GM15510 (cell line): ENCODE measurements at regions not wholly inside any gene's neighbourhood (a gene's known extent, or its start where the extent isn't known, plus 50 kb on each side); places are given as distances from the start of the nearest gene placed in this dataset.
A peak's percentile ranks its signal among the peaks of the same experiment; 100 is the strongest.

Source experiments
- POLR2A ChIP-seq: IDR thresholded peaks from 3 replicates; pipeline ENCODE4 v1.6.1; 2011; ENCODE audit warnings: borderline replicate concordance; ENCODE audit not compliant: insufficient read length; ENCODE audit errors: extremely low read depth

DNA sequence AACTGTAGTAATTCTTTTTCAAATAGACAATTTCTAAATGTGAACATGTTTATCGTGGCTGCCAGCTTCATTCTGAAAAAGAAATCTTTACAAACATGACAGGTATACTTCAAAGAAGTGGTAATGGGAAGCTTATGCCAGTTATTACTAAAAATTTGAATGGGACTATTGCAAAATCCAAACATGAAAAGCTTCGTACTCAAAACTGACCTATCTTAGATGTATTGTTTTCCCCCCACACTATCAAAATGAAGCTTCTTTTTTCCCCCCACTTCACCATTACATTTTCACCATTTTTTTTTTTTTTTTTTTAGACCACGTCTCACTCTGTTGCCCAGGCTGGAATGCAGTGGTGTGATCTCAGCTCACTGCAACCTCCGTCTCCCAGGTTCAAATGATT, 50.4 kb upstream of the SERTAD2 start:
- no peak for TF ChIP-seq POLR2A

DNA sequence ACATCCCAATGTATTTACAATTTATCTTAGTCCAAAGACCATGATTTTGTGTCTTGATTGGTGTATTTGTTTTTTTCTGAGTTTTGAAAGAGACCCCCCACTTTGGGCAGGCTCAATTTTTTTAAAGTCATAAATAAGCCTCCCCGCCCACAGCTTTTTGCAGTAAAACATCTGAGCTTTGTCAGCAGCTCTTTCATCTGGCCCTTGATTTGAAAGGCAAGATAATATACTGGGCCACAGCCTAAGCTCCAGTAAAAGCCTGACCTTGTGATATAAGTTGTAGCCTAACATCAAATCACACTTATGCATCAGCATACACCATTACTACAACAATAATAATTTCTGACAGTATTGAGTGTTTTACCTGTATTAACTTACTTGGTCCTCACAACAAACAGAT, 51.3 kb upstream of the SERTAD2 start:
- TF ChIP-seq POLR2A, result no peak

DNA sequence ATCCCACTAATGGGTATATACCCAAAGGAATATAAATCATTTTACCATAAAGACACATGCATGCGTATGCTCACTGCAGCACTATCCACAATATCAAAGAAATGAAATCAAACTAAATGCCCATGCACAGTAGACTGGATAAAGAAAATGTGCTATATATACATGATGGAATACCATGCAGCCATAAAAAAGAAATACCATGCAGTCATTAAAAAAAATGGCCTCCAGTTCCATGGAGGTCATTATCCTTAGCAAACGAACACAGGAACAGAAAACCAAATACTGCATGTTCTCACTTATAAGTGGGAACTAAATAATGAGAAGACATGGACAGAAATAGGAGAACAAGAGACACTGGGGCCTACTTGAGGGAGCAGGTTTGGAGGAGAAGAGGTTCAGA, 53.6 kb upstream of the SERTAD2 start:
- TF ChIP-seq POLR2A, result no peak

DNA sequence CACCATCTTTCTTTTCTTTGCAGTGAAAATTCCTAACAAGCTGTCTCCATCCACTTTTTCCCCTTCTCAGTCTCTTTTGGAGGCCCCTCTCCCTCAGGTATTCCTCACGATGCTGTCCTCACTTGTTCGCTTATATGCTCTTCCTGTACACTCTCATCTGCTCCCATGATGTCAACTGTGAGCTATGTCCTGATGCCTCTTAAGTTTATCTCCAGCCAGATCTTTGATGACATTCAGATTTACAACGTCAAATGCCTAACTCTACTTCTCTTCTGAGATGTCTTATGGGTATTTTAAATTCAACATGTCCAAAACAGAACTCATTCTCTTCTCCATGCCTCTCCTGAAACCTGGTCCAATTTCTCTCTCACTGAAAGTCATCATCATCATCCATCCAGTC, 55.1 kb upstream of the SERTAD2 start:
- no peak for TF ChIP-seq POLR2A

DNA sequence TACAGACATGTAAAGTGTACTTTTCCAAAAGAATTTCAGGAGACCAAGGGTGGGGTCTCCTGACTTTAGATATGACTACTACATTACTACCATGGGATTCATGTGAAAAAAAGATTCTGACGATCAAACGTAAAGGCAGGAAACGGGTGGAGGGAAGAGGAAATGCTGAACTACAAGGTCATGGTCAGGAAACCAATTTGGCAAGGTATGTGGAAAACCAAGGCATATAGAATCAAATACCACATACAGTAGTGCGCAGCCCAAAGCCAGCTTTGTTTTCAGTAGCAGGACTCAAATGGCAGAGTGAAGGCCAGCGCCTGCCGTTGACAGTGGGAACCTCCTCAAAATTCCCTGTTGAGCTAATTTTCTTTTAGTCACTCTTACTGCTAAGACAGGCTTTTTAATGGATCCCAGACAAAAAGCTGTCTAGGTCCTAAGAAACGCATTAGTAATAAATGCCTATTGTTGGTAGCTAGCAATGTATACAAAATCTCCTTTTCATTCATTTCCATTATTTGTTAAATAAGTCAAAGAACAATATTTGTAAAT, 57.6 kb upstream of the SERTAD2 start:
- TF ChIP-seq POLR2A, result no peak

DNA sequence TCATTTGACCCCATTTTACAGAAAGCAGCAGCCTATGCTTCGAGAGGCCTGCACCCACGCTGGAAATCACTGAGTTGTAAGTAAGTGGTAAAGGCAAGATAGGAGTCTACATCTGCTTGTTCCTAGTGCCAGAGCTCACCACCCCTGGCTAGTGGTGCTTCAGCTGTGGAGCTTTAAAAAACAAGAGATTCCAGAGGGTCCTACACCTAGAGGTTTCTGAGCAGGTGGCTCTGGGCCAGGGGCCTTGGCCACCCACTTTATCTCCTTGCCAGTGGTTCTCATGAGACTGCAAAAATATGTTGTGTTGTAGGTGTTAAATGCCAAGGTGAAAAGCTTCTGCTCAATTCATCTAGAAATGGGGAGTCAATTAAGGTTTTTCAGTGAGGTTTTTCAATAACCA, 60.0 kb upstream of the SERTAD2 start:
- no peak for TF ChIP-seq POLR2A

DNA sequence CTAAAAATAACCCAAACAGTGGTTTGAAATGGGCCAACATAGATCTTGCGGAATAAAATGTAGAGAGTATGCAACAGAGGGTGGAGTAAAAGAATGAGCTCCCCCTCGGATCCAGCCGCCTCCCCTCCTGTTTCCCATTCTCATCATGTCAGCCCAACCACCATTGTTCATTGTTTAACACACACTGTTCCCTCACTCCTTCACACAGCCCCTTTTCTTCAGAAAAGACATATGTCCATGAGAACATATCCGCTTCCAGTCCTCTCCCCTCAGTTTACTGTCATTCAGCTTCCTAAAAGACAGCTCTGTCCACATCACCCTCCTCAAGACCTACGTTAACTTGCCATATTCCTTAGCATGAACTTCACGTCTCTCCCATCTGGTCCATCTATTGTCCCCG, 62.9 kb upstream of the SERTAD2 start:
- TF ChIP-seq POLR2A, result no peak

DNA sequence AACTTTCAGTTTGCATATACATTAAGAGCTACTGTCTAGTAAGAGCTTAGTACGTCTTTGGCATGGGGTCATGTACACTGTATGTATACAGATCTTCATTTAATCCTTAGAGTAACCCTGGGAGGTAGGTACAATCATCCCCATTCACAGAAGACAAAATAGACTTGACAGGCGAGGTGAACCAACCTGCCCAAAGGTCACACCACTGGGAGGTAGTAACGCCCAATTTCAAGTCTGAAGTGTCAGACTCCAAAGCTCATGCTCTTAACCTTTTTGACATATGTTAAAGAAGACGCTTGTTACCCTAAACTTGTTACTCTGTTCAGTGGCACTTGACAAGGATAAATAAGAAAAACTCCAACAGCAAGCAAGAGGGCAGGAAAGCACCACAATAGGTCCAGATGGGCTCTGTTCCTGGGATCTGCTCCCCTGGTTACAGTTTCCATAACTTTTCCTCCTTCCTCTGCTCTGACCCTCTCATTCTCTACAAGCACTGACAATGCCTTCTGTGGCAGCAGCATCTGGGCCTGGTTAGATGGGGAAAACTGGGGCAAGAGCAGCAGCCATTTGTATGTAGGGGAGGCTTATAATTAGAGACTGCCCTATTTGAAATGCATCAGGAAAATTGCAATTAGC, 64.7 kb upstream of the SERTAD2 start:
- TF ChIP-seq POLR2A, result no peak

DNA sequence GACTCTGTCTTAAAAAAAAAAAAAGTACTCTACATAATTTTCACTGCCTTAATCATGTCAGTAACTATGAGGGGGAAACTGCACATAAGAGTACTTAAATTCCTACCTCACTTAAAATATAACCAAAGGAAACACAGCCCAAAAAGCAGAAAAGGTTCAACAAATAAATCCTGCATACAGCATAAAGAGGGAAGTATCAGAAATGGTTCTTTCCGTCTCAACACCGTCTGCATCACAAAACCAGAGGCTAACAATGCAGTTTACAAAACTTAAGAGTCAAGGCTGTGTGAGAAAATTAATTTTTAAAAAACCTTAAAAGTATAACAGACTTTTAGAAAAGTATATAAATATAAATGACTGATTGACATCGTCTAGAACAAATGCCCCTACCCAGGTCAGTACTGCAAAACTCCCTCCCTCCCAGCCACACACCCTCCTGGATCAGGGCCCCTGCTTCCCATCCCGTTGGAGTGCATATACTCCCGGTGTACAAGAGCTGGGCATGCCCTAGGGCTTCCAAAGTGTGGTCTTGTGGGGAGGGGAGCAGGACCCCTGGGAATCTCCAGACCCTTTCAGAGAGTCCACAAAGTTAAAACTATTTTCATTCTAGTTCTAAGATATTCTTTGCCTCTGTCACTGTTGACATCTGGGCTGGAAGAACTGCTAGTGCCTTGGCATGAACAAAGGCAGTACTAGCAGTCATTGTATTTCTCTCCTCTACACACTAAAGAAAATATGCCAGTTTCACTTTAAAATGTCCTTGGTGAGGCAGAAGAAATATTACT, 67.0 kb upstream of the SERTAD2 start:
- TF ChIP-seq POLR2A, result no peak

DNA sequence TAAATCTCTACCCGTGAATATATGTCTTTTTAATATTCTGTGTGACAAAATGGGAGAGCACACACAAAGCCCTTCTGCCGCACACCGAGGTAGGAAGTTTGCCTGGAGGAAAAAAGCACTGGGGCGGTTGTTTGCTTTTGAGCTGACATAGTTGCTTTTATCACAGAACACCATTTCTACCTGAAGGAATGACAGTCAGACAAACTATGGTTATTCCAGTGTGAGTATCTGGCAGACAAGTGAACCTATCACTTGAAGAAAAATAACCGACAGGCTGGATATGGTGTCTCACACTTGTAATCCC, 67.6 kb upstream of the SERTAD2 start:
- TF ChIP-seq POLR2A, result no peak

DNA sequence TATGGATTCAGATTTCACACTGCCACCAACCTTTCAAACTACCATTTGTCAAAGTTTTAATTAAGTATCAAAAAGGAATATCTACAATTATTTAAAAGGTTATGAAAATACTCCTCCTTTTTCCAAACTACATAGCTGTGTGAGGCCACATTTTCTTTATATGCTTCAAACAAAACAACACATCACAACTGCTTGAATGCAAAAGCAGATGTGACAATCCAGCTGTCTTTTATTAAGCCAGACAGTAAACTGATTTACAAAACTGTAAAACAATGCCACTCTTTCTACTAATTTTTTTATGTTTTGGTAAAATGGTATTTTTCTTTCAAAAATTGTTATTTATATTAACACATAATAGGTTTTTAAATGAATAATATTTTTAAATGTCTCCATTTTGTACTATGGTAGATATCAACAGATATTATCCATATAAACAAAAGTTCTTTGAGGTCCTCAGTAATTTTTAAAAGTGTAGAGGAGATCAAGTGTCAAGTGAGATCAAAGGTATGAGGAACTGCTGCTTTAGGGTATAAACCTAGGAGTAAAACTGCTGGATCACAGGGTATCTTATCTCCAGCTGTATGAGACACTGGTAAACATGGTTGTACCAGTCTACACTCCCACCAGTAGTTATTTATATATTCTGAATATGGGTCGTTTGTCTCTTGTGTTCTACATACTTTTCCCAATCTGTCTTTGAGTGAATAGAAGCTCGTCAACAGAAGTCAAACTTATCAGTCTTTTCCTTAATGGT, 68.8 kb upstream of the SERTAD2 start:
- no peak for TF ChIP-seq POLR2A

DNA sequence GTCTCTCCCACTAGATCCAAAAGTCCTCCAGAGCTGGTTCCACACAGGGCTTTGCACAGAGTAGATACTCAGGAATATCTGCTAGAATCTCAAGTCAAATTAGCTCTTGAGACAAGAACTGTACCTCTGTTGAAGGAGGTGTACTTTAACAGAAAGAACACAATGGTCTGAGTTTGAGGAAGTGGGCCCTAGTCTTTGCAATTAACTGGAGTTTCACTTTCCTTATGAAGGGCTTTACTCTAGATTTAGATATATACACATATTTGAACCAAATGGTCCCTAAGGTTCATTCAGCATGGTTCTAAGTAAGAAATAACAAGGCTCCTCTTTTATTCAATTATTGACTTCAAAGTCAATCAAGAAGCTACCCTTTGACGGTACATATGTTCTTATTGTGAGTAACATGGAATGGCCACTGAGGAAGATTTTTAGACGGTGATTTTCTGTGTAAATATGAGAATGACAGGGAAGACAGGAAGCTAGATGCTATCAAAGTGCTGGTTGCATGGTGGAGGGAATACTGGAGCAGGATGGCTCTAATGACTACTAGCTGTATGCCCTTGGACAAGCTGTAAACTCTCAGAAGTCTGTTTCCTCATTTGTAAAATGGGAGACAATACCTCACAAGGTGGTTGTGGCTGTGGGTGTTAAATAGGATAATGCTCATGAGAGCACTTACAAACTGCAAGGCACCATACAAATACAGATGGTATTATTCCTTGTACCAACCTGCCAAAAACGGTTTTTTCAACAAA, 73.5 kb upstream of the SERTAD2 start:
- no peak for TF ChIP-seq POLR2A

DNA sequence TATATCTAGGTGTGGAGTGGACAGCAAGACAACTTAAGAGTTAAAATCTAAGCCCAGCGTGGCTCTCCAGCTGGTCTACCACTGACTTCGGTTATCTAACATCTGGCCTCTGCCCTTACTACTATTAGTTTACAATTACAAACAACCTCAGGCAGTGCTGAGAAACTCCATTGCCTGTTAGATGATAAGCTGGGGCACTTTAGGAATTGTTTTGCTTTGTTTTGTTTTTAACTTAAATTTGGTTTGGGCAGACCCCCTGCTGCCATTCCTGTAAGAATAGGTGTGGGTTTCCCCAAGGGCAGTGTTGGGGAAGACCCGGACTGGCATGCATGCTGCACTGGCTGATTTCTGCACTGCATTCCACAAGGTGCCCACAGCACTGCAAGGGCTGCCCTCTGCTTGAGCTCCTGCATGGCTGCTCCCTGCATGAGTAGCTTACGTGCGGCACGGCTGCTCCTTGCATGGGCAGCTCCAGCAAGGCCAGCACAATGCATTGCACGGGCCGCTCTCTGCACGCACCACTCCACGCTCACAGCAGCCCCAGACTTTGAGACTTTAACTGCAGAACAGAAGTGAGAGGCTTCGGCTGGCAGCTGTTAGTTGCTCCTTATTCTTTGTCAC, 74.2 kb upstream of the SERTAD2 start:
- no peak for TF ChIP-seq POLR2A

DNA sequence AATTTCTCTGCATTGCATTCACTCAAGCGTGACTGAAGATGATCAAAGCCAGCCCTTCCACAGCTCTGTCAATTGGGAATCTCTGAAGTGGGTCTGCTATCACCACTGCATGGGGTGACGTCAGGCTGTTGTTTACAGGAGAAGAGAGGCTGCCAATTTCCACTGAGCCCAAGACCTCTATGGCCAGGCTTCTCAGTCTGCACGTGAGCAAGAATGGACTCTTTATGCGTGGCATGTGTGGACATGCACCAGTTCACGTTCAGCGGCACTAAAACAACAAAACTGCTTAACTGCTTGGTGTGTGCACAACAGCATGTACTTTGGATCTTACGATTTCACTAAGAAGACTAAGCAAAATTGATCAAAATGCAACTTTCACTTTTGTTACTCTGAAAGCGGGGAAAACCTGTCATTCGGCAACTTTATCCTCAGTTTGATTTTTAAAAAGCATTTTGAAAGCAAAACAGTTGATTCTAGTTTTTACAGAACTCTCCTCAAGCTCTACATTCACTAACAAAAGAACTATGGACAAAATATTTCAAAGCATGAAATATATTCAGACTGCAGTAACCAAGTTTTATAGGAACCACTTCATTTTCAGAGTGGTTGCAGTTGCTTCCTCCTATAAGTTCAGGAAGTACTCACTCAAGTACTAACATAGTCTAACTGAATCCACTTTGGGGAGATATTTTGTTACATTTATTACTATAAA, 77.0 kb upstream of the SERTAD2 start:
- peak; percentile 18 for TF ChIP-seq POLR2A
